ENCODE measurements at regions not wholly inside any gene's neighbourhood (a gene's known extent, or its start where the extent isn't known, plus 50 kb on each side); places are given as distances from the start of the nearest gene placed in this dataset.

GRCh38 chr3:74564560-74564959, 49.9 kb downstream of the CNTN3 start:
- no peak for DNase-seq (ENCODE audit: low read depth in 2 of 2)

GRCh38 chr3:74562558-74563269, 51.7 kb downstream of the CNTN3 start:
- DNase-seq (ENCODE audit: low read depth in 2 of 2) = peak; percentile 42 to 46

GRCh38 chr3:74561881-74562280, 52.6 kb downstream of the CNTN3 start:
- peak; percentile 70 to 71 for DNase-seq (ENCODE audit: low read depth in 2 of 2)

- no peak for DNase-seq (ENCODE audit: low read depth in 2 of 2)
Observed at GRCh38 chr3:74559261-74559660, 55.2 kb downstream of the CNTN3 start.

GRCh38 chr3:74550686-74551085, 63.8 kb downstream of the CNTN3 start:
- no peak for DNase-seq (ENCODE audit: low read depth in 2 of 2)

- DNase-seq (ENCODE audit: low read depth in 2 of 2) = no peak
Observed at GRCh38 chr3:74546426-74546825, 68.0 kb downstream of the CNTN3 start.

- no peak for DNase-seq (ENCODE audit: low read depth in 2 of 2)
Observed at GRCh38 chr3:74542441-74542840, 72.0 kb downstream of the CNTN3 start.

GRCh38 chr3:74539876-74540275, 74.6 kb downstream of the CNTN3 start:
- DNase-seq (ENCODE audit: low read depth in 2 of 2) = no peak

- DNase-seq (ENCODE audit: low read depth in 2 of 2) = no peak
Observed at GRCh38 chr3:74538669-74539068, 75.8 kb downstream of the CNTN3 start.

- no peak for DNase-seq (ENCODE audit: low read depth in 2 of 2)
Observed at GRCh38 chr3:74537857-74538256, 76.6 kb downstream of the CNTN3 start.

GRCh38 chr3:74537164-74537563, 77.3 kb downstream of the CNTN3 start:
- DNase-seq (ENCODE audit: low read depth in 2 of 2) = peak; percentile 76 to 77

- DNase-seq (ENCODE audit: low read depth in 2 of 2) = no peak
Observed at GRCh38 chr3:74535281-74535680, 79.2 kb downstream of the CNTN3 start.

- no peak for DNase-seq (ENCODE audit: low read depth in 2 of 2)
Observed at GRCh38 chr3:74534611-74535010, 79.8 kb downstream of the CNTN3 start.

- peak; percentile 89 to 91 for DNase-seq (ENCODE audit: low read depth in 2 of 2)
Observed at GRCh38 chr3:74532446-74532845, 82.0 kb downstream of the CNTN3 start.

GRCh38 chr3:74531491-74531890, 83.0 kb downstream of the CNTN3 start:
- DNase-seq (ENCODE audit: low read depth in 2 of 2) = no peak

GRCh38 chr3:74529145-74529544, 85.3 kb downstream of the CNTN3 start:
- DNase-seq (ENCODE audit: low read depth in 2 of 2) = no peak

- DNase-seq (ENCODE audit: low read depth in 2 of 2) = no peak
Observed at GRCh38 chr3:74527566-74527965, 86.9 kb downstream of the CNTN3 start.

GRCh38 chr3:74523811-74524210, 90.6 kb downstream of the CNTN3 start:
- DNase-seq (ENCODE audit: low read depth in 2 of 2) = no peak

GRCh38 chr3:74520895-74521294, 93.6 kb downstream of the CNTN3 start:
- DNase-seq (ENCODE audit: low read depth in 2 of 2) = no peak

GRCh38 chr3:74518610-74519009, 95.8 kb downstream of the CNTN3 start:
- DNase-seq (ENCODE audit: low read depth in 2 of 2) = no peak

- DNase-seq (ENCODE audit: low read depth in 2 of 2) = no peak
Observed at GRCh38 chr3:74516019-74516418, 98.4 kb downstream of the CNTN3 start.

GRCh38 chr3:74515451-74515850, 99.0 kb downstream of the CNTN3 start:
- no peak for DNase-seq (ENCODE audit: low read depth in 2 of 2)

GRCh38 chr3:74511078-74511477, 103.4 kb downstream of the CNTN3 start:
- no peak for DNase-seq (ENCODE audit: low read depth in 2 of 2)

GRCh38 chr3:74510261-74510818, 104.1 kb downstream of the CNTN3 start:
- no peak for DNase-seq (ENCODE audit: low read depth in 2 of 2)
